HG03103 (cell line): ENCODE measurements at regions not wholly inside any gene's neighbourhood (a gene's known extent, or its start where the extent isn't known, plus 50 kb on each side); places are given as distances from the start of the nearest gene placed in this dataset.

Source experiments
- ATAC-seq: cut with Tn5 transposase; IDR thresholded peaks from one replicate; pipeline ENCODE4 v1.9.1; 2021; ENCODE audit warnings: low read depth; ENCODE audit not compliant: unreplicated experiment

DNA sequence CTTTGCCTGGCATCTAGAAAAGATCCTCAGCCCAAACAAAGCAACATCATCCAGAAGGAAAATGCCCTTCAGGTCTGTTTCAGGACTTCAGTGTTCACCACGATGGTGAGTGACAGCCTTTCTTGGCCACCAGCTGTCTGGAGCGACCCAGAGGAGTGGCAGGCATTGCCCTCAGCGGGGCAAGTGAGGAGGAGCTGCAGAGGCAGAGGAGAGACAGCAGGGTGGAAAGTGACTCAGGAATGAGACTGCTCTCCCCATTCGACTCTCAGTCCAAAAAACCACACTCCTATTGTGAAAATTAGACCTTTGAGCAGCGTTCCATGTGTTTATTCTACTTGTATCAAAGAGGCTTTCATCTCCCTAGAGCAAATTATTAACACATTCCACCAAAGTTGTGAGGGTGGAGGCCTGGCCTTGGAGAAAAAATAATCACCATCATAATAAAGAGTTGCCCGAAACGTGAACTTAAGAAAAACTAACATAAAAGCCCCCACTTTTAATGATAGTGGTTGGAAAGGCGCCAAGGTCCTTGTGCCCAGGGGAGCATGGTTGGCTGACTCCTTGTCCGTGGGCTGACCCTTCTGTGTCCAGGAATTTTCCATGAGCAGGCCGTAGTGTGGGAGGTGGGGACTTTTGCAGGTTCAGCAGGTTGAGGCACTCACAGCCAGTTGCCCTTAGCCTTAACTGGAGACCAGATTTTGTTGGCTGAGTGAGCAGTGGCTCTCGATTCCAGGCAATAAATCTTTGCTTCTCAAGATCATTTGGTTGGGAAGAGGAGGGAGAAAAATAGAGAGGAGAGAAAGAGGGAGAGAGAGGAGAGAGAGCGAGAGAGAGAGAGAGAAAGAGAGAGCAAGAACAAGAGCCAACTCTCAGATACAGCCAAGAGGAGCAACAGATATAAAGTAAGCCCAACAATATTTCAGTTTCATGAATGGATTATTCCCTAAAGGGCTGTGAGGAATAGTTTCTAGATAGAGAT is 125.9 kb upstream of the ANKRD55 start:
- no peak for ATAC-seq

DNA sequence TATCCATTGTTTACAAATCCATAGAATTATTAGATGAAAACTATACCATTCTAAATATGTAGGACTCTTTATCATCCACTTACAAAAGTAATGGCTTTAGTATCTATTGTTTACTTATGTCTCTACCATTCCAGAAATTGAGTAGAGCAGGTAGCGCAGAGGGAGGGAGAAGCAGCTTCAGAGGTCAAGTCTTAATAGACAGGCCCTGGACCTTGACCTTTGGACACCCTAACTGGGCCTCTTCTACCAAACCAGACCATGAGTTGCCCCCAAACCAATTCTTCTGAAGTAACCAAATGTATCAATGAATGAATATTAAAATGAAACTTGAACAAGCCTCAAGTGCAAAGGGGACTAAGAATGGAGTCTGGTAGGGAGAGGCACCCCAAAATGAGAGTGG is 124.9 kb upstream of the ANKRD55 start:
- ATAC-seq = no peak

DNA sequence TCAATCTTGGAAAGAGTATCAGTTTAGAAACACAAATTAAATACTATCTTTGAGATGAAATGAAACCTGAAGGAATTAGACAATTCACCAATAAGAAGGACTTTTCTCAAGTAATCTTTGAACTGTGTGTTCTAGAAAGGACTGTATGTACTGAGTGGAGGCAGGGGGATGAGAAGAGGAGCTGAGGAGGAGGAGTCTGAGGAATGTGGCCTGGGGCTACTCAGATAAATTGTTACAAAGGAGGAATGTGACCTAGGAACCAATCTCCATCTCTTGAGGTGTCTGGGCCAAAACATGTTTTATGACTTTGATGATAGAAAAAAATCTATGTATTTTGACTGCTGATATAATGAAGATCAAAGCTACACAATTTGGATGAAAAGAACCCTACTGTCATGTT is 124.3 kb upstream of the ANKRD55 start:
- ATAC-seq = no peak

DNA sequence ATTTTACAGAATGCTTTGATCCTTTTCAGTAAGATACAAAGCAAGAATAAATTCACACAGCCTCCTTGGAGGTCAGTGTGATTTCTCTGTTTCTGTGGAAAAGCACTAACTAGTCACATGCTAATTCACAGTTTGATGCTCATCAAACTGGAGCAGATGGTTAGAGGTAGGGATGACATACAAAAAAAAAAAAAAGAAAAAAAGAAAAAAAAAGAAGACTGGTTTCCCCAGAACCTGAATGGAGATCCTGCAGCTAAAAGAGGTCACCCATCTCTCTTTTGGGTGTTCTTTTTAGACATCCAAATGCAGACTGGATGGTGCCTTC is 123.7 kb upstream of the ANKRD55 start:
- ATAC-seq = no peak

DNA sequence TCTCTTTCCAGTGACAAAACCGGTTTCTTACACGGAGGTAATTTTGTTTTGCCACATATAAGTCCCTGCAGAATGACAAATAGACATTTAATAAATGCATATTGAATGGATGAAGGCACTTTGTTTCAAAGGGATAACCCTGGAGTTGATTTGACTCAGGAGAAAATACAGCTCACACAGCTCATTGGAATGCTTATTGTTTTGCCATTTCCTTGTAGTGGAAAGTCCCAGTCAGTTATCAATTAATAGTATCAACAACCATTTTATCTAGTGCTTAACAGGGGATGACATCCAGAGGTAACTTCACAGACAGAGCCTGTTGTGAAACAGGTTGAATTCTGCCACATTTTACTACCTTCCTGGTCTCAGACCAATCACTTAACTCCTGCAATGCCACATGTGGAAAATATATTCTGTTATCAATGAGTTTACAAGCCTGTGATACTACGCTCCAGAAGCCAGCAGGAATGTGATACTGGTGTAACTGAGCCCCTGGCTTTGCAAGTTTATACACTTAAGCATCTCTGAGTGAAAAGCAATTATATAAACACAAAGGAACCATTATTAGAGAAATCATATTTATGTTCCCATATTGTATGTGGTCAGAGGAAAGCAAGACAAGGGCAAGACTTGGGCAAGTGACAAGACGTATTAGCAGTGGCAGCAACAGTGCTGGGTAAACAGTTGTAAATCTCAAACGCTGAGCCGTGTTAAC is 123.1 kb upstream of the ANKRD55 start:
- ATAC-seq = no peak

DNA sequence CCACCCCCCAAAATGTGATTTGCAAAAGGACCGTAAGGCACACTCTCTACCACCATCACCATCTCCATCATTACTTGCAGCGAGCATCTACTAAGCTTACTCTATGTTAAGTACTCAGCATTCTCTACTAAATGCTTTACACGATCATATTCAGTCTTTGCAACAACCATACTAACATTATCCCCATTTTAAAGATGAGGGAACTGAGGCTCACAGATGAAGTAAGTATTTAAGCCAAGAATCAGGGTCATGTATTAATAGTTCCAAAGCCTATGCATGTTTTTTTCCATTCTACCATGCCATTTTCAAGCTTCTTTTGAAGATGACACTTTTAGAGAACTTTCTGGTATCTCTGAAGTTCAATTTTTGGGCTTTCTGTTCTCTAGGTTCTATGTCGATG is 121.7 kb upstream of the ANKRD55 start:
- ATAC-seq = no peak

DNA sequence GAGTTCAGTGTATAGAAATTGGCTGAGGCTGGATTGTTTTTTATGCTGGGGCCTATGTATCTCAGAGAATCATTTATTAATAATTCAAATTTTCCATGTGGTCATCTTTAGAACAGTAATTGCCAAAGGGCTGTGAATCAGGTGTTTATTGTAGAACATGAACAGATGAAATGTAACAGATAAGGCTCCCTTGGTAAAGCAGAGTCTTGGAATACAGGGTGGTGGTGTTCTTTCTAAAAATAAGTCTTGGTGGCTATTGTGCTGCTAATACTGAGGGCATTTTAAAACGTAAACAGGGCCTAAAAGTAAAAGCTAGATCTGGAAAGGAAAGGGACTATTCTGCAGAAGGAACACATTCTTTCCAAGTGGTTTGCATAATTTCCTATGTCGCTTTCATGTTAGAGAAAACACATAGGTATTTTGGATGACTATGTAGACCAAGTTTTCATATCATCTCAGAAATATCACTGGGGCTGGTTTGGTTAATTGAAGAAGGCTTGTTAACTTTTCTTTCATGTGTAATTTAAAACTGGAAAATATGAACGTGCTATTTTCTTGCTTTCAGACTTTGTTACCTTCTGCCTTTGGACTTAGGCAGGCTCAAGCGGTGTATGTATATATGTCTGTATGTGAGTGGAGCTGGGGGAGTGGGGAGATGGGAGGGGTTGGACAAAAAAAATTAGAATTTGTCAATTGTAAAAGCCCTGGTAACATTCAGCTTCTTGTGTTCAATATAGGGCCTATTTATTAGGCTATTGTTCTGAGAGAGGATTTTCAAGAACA is 119.9 kb upstream of the ANKRD55 start:
- no peak for ATAC-seq

DNA sequence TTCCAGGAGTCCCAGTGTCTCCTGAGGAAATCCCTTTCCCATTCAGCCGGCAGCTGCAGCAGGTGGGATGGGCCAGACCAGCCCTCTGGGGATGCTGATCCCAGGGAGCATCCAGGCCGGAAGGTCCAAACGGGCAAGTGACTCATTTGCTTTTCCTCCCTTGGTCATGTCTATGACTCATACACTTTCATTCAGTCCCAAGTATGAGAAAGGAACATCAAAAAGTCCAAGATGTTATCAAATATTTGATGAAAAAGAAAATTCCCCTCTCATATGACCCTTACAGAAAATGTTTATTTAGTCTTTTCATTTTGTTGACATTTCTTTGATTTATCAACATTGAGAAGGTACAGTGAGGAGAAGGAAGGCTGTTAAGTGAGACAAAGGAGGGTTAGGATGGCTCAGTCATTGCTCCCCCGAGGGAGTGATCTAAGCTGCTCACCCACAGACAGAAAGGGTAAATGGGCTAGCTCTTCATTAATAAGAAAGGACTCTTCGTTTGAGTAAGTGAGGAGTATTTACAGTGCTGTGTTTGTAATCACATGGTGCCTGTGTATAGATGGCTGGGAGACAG is 117.6 kb upstream of the ANKRD55 start:
- ATAC-seq = no peak

DNA sequence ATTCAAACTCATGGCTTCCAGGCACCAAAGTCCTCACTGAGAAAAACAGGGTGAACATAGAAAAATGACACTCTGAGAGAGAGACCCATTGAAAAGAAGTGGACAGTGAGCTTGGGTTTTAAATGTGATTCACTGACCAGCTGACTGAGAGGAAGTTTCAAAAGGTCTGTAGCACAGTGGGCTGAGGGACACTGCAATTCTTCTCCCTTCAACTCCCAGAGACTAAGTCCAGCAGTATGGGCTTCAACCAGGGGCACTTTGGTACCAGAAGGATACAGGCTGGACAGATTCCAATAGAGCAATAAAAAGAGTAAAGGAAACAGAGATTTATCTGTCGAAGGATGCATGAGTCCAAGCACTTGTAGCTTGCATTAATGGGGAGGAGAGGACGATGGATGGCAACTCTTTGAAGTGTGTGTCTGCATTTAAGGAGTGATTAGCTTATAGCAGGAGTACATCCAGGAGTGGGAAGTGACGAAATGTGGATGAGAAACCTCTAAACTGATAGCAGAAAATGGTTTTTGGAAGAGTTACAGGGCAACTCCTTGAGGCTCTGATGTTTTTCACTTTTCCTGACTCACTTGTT is 117.0 kb upstream of the ANKRD55 start:
- ATAC-seq = no peak

DNA sequence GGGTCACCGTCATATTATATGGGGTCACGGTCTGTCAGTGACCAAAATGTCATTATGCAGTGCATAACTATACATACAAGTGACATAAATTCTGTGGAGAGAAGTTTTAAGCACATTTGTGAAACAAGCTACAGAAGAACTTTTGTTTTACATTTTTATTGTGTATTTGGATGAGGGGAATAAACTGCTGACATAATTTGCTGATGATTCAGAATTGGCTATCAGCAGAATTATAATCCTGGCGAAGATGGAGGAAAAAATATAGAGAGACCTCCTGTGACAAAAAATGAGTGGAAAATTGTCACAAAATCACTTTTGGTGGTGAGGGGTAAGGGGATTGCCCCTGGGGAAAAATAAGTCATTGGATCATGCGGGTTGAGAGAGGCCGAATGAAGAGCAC is 116.3 kb upstream of the ANKRD55 start:
- no peak for ATAC-seq

DNA sequence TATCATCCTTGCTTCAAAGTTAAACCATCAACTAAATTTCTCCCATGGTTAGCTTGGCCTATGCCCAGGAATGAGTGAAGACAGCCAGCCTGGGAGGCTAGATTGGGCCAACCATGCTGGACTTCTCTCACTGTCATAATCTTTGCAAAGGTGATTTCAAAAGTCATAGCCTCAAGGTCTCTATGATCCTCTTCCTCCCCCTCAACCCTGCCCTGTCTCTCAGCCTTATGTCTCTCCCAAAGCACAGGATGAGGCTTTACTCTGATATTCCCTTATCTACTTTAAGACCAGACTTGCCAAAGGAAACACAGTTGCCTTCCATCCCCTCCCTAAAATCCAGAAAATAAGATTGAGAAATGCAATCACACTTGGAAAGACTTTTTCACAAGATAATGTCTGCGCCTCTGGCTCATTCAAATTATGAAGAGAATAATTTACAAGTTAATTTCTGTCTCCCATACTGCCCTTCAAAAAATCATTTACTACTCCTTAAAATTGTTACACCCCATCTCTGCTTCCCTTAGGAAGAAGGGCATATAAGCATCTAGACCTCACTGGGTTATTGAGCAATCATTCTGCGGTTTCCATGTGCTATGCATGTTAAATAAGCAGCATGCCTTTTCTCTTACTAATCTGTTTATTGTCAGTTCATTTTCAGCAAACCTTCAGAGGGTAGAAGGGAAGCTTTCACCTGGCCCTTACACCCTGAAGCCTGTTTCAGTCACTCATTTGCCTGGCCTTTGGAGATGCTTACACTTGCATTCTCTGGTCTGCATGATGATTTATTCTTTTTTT is 113.8 kb upstream of the ANKRD55 start:
- ATAC-seq = no peak

DNA sequence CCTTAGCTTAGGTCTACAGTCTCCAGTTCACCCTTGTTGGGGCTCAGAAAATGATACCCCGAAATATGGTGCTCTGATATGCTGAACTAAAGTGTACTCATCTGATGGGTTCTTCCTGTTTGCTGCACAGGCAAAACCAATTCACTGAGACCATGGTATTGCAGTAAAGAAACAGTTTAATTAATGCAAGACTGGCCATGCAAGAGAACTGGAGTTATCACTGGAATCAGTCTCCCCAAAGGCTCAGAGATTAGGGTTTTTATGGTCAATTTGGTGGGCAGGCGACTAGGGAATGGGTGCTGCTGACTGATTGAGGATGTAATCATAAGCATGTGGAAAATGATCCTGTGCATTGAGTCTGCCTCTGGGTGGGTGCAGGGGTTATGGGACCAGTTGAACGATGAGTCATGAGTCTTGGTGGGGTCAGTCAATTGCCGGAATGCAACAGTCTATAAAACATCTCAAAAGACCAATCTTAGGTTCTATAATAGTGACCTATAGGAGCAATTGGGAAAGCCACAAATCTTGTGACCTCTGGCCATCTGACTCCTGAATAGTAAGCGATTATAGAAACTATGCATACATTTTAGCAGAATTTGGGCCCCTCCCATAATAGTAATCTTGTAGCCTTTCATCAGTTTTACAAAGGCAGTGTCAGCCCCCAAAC is 113.0 kb upstream of the ANKRD55 start:
- no peak for ATAC-seq

DNA sequence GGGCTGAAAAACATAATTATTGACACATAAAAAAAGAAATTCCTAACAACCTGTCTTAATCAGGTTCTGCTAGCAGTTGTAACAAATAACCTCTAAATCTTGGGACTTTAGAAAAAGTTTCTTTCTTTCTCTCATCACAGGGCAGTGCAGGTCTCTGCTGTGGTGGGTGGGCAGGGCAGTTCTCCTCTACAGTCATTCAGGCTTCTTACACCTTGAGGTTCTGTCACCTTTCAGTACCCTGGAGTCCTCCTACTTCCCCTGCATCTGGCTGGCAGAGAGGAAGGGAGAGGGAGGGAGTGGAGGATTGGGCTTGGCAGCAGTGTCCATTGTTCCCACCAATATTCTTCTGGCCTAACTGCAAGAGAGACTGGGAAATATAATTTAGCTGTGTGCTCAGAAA is 112.2 kb upstream of the ANKRD55 start:
- no peak for ATAC-seq

DNA sequence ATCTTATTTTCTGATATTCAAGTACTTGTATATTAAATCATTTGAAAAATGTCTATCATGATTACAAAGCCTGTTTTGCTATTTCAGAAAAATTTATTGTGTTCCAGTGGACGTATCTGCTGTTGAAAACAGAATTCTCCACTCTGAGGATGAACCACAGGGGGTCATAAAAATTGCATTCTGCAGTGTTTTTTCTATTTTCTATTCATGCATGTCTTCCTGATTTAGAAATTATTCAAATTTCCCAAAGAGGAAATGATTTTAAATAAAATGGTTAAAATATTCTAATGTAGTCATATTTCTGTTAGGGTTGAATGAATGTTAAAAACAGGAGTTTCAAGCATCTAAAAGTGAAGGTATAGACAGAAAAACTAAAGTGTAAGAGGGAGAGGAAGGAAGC is 111.5 kb upstream of the ANKRD55 start:
- ATAC-seq = no peak

DNA sequence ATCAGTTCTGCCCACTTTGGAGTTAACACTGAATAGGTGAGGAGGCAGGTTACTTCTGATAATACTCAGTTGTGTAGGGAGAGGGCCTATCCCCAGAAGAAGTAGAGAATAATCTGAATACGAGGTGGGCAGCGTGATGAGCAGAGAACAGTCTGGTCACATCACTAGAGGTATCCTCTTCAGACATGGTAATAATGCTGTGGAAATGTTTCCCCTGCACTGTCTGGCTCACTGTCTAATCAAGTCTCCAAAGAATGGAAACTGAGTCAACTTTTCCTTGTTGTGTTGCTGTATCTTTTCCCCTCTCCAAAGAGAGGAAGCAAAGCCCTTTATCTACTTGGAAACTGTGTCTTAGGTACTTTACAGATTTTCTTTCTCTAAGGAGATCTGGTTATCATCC is 110.9 kb upstream of the ANKRD55 start:
- ATAC-seq = no peak

DNA sequence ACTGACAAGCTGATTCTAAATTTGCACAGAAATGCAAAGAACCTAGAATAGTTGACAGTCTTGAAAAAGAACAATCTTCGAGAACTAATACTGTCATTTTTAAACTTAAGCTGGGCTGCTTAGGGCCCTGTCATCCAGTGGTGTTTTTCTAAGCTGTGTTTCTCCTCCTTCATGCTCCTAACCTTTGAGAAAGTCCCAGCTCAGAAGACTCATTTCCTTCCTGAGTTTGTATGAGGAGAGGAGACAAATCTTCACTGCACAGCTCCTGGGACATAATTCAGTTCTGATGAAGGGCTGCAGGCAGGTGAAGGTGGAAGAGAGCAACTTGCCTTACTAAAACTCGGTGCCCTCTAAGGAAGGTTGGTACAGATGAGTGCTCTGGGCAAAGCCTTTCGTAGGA is 109.5 kb upstream of the ANKRD55 start:
- no peak for ATAC-seq

DNA sequence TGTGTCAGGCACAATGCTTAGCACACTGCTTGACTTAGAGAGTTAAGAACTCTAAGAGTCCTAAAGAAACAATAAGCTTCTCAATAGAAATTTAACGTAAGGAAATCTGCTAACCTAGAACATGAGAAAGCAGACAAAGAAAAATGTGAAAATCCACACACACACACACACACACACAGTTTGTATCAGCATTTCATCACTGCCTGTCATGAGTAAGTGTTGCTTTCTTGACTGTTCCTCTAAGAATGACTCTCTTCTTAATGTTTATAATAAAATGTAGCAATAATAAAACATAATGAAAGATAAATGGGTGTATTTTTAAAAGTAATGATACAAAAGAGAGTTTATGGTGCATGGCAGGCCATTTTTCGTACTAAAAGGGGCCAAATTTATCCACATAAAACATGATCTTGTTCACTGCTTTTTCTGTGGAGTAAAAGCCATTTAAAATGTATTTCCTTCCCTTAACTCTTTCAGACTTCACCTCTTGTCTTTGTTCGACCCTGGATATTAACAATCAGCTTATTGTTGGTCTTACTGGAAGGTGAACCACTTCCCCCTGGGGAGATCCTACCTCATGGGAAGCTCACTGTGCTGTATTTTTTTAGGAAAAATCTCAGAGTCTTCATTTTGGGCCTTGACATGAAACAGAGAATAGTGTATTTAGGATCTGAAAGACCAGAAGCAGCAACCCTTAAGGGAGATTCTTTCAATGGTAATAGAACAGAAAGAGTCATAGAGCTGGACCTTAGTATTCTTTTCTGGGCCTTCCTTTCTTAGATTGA is 107.3 kb upstream of the ANKRD55 start:
- ATAC-seq = no peak

DNA sequence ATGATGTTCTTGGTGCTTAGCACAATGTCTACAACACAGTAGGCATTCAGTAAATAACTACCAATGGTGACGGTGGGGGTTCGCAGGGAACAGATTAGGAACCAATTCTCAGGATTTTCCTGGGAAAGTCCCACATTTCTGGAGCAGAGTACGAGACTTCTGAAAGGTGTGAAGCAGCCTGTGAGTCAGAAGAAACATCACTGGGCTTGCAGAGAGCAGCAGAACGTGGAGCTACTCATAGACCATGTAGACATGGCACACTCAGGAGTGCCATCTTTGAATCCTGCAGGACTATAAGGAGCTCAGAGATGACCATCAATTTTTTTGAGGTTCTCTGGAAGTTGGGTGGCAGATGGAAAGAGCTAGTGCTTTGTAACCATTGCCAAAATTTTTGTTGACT is 106.6 kb upstream of the ANKRD55 start:
- ATAC-seq = no peak
